ENCODE measurements at regions not wholly inside any gene's neighbourhood (a gene's known extent, or its start where the extent isn't known, plus 50 kb on each side); places are given as distances from the start of the nearest gene placed in this dataset.

DNA sequence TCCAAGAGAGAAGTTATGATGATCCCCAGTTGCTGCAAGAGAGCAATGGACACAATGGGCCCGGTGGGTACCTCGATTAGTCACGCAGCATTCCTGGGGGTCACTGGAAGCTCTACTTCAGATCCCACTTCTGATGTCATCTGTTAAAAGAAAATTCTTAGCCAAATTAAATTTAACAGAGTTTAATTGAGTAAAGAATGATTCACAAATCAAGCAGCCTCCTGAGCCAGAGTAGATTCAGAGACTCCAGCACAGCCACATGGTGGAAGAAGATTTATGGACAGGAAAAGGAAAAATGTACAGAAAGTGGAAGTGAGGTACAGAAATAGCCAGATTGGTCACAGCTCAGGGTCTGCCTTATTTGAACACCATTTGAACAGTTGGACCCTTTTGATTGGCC, 107.5 kb downstream of the SPTSSA start:
- no TSS peak for BruUV-seq (replicated peaks)
- H3K36me3 ChIP-seq (ENCODE audit: control insufficient read depth in 2 of 2, extremely low read depth in 1 of 2, insufficient read depth in 2 of 2, low read length in 2 of 2): no peaks in the 10 kb centered on the region
- no peaks in the 10 kb centered on the region for H3K27me3 ChIP-seq (ENCODE audit: control insufficient read depth in 2 of 2, insufficient read depth in 2 of 2, low read length in 2 of 2)
- FAIRE-seq (no peak), DNase-seq (ENCODE audit: low read depth, low spot score) (no peak)
- no peaks in the 10 kb centered on the region for H3K4me1 ChIP-seq (ENCODE audit: control insufficient read depth, extremely low read depth, insufficient read depth, low read length)
- no peaks in the 10 kb centered on the region for H3K9me3 ChIP-seq (replicated peaks; ENCODE audit: control insufficient read depth, insufficient read depth, low read length)
- POLR2A ChIA-PET: interaction anchor here (0.7 kb wide), 1 partner anchor 43 kb away, joined by 5 read pairs; no protein-coding TSS in a partner anchor
- no peak overlapping the region for H2AFZ ChIP-seq (ENCODE audit: low read depth, low read length)
- no peak overlapping the region for H3K4me2 ChIP-seq (ENCODE audit: insufficient read depth, low read length)
- no peak overlapping the region for H3K27ac ChIP-seq (ENCODE audit: insufficient read depth, low read depth, low read length)
- CTCF ChIA-PET: no interaction called here
- H3K9ac ChIP-seq (replicated peaks; ENCODE audit: extremely low read depth, insufficient read depth, low read length): no peak overlapping the region
- H3K4me3 ChIP-seq (replicated peaks in 1 of 3; ENCODE audit: insufficient read depth in 1 of 3, low read depth in 1 of 3, low read length in 3 of 3): no peak overlapping the region
- dilution Hi-C loops (cut with MboI; ENCODE audit: extremely low pct_ligation_motif_present, low sequenced_read_pairs) (no loop called here), intact Hi-C loops (cut with micrococcal nuclease) (no loop called here)
- no peaks in the 10 kb centered on the region for H3K79me2 ChIP-seq (ENCODE audit: control insufficient read depth, insufficient read depth, low read length)
- no peaks in the 10 kb centered on the region for H4K20me1 ChIP-seq (replicated peaks; ENCODE audit: control insufficient read depth, extremely low read depth, insufficient read depth, low read length)
- no peaks in the 10 kb centered on the region for H3K9me1 ChIP-seq (replicated peaks; ENCODE audit: control insufficient read depth, extremely low read depth, insufficient read depth, low read length)
- no peak for TF ChIP-seq MAX (IDR thresholded peaks at IDR 0.05; ENCODE audit: insufficient read depth, insufficient read length)
- TF ChIP-seq JUN (IDR thresholded peaks at IDR 0.05; ENCODE audit: borderline replicate concordance, insufficient read depth, insufficient read length, low read depth): no peak
- TF ChIP-seq EZH2 (IDR thresholded peaks at IDR 0.05; ENCODE audit: borderline replicate concordance, low read depth, low read length, severe bottlenecking): no peak
- no peak for TF ChIP-seq FOS (IDR thresholded peaks at IDR 0.05; ENCODE audit: borderline replicate concordance, insufficient read depth, low read length)
- no peak for TF ChIP-seq MYC (IDR thresholded peaks at IDR 0.05; ENCODE audit: low read depth, low read length)
- TF ChIP-seq POLR2A (IDR thresholded peaks at IDR 0.05; ENCODE audit: low read depth, low read length): no peak
- TF ChIP-seq, protein P1, sequence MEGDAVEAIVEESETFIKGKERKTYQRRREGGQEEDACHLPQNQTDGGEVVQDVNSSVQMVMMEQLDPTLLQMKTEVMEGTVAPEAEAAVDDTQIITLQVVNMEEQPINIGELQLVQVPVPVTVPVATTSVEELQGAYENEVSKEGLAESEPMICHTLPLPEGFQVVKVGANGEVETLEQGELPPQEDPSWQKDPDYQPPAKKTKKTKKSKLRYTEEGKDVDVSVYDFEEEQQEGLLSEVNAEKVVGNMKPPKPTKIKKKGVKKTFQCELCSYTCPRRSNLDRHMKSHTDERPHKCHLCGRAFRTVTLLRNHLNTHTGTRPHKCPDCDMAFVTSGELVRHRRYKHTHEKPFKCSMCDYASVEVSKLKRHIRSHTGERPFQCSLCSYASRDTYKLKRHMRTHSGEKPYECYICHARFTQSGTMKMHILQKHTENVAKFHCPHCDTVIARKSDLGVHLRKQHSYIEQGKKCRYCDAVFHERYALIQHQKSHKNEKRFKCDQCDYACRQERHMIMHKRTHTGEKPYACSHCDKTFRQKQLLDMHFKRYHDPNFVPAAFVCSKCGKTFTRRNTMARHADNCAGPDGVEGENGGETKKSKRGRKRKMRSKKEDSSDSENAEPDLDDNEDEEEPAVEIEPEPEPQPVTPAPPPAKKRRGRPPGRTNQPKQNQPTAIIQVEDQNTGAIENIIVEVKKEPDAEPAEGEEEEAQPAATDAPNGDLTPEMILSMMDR (IDR thresholded peaks at IDR 0.05; ENCODE audit: extremely low read depth in 1 of 2, insufficient read depth in 1 of 2, low read depth in 1 of 2, low read length in 2 of 2): no peak
- TF ChIP-seq POLR2AphosphoS5 (IDR thresholded peaks at IDR 0.05; ENCODE audit: insufficient read depth, low read depth, low read length): no peak
- TF ChIP-seq GATA2 (IDR thresholded peaks at IDR 0.05; ENCODE audit: insufficient read depth, insufficient read length, low read depth, low read length): no peak

Data from endothelial cell of umbilical vein (primary cell).